A673 (cell line): ENCODE measurements at regions not wholly inside any gene's neighbourhood (a gene's known extent, or its start where the extent isn't known, plus 50 kb on each side); places are given as distances from the start of the nearest gene placed in this dataset.

Source experiments
- EZH2 ChIP-seq: fragments of 200-600 bp; sonication (generic); IDR thresholded peaks from 2 replicates; pipeline ENCODE4 v1.6.1; 2017; ENCODE audit warnings: borderline replicate concordance, low read depth, mild to moderate bottlenecking, mixed read lengths, antibody characterized with exemption, low read length; ENCODE audit not compliant: poor library complexity, severe bottlenecking
- TF ChIP-seq, protein P1 (sequence below): fragments of 300-800, 200-600 bp; sonication (generic); conservative IDR thresholded peaks from 2 replicates; pipeline ENCODE4 v1.5.1; 2017; ENCODE audit warnings: low read depth, mild to moderate bottlenecking, antibody characterized with exemption, low read length, moderate library complexity, mixed read lengths

DNA sequence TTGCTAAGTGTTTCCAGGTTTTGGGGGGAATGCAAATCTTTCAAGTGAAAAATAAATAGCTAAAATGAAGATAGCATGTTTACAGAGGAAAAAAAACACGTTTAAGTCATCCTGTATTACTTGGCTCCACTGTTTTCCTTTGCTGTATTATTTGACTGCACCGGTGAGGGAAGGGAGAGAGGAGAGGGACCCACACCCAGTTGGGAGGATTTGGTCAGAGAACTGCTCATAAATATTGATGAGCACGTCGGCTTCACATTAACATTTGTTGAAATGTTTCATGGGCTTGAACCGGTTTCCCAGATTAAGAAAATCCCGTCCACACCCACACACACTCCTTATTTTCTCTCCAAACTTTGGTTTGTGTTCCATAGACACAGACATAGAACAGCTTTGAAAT, 493.8 kb upstream of the MGMT start:
- TF ChIP-seq, protein P1, sequence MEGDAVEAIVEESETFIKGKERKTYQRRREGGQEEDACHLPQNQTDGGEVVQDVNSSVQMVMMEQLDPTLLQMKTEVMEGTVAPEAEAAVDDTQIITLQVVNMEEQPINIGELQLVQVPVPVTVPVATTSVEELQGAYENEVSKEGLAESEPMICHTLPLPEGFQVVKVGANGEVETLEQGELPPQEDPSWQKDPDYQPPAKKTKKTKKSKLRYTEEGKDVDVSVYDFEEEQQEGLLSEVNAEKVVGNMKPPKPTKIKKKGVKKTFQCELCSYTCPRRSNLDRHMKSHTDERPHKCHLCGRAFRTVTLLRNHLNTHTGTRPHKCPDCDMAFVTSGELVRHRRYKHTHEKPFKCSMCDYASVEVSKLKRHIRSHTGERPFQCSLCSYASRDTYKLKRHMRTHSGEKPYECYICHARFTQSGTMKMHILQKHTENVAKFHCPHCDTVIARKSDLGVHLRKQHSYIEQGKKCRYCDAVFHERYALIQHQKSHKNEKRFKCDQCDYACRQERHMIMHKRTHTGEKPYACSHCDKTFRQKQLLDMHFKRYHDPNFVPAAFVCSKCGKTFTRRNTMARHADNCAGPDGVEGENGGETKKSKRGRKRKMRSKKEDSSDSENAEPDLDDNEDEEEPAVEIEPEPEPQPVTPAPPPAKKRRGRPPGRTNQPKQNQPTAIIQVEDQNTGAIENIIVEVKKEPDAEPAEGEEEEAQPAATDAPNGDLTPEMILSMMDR = no peak
- TF ChIP-seq EZH2 = no peak
